ENCODE measurements at regions not wholly inside any gene's neighbourhood (a gene's known extent, or its start where the extent isn't known, plus 50 kb on each side); places are given as distances from the start of the nearest gene placed in this dataset.

DNA sequence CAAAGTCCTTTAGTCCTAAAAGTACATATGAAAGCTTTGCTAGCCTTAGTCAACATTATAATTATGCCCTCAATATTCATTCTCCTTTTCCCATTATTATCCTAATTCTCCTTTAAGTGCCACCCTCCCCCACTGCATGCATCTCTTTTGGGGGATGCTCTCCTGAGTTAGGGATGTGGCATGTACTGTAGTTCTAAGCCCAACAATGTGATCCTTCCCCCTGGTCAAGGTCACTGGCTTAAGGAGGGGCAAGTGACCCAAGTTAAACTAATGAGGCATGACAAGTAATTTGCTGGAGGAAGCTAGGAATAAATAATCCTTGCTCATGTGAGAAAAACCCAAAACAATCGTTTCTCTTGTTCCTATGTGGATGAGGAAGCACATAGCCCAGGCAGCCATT lies 343.9 kb upstream of the SUCLG2 start:
- no peaks in the 10 kb centered on the region for H3K9me3 Mint-ChIP-seq (ENCODE audit: unreplicated experiment)
- DNase-seq, result no peak
- H3K36me3 Mint-ChIP-seq (ENCODE audit: unreplicated experiment), result no peaks in the 10 kb centered on the region
- no peak overlapping the region for H3K4me3 Mint-ChIP-seq (ENCODE audit: unreplicated experiment)
- TF ChIP-seq, protein P1, sequence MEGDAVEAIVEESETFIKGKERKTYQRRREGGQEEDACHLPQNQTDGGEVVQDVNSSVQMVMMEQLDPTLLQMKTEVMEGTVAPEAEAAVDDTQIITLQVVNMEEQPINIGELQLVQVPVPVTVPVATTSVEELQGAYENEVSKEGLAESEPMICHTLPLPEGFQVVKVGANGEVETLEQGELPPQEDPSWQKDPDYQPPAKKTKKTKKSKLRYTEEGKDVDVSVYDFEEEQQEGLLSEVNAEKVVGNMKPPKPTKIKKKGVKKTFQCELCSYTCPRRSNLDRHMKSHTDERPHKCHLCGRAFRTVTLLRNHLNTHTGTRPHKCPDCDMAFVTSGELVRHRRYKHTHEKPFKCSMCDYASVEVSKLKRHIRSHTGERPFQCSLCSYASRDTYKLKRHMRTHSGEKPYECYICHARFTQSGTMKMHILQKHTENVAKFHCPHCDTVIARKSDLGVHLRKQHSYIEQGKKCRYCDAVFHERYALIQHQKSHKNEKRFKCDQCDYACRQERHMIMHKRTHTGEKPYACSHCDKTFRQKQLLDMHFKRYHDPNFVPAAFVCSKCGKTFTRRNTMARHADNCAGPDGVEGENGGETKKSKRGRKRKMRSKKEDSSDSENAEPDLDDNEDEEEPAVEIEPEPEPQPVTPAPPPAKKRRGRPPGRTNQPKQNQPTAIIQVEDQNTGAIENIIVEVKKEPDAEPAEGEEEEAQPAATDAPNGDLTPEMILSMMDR (IDR thresholded peaks at IDR 0.05; ENCODE audit: partially characterized antibody, unreplicated experiment), result no peak
- H3K4me1 Mint-ChIP-seq (ENCODE audit: low read depth, unreplicated experiment), result no peaks in the 10 kb centered on the region
- no peak overlapping the region for H3K27ac Mint-ChIP-seq (ENCODE audit: unreplicated experiment)
- H3K27me3 Mint-ChIP-seq (ENCODE audit: unreplicated experiment), result no peaks in the 10 kb centered on the region

DNA sequence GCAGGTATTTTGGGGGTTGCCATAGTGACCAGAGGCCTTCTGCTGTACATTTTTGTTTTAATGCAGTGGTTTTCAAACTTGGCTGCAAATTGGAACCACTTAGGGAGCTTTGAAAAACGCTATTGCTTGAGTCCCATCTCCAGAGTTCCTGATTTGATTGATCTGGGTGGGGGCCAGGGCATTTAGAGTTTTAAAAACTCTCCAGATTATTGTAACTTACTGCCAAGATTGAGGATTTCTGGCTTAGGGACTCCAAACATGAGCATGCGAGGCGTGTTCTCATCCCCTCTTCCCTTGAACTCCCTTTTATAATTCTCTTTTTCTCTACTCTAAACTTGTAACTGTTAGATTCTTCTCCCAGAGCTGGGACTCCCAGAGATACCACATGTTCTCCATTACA lies 340.8 kb upstream of the SUCLG2 start:
- Mint-ChIP-seq H3K4me3 (ENCODE audit: unreplicated experiment) (no peak overlapping the region), H3K4me1 (ENCODE audit: low read depth, unreplicated experiment) (no peaks in the 10 kb centered on the region), H3K9me3 (ENCODE audit: unreplicated experiment) (no peaks in the 10 kb centered on the region), H3K27me3 (ENCODE audit: unreplicated experiment) (no peaks in the 10 kb centered on the region), H3K36me3 (ENCODE audit: unreplicated experiment) (no peaks in the 10 kb centered on the region), H3K27ac (ENCODE audit: unreplicated experiment) (no peak overlapping the region)
- TF ChIP-seq, protein P1 (IDR thresholded peaks at IDR 0.05; ENCODE audit: partially characterized antibody, unreplicated experiment), result no peak
- no peak for DNase-seq

DNA sequence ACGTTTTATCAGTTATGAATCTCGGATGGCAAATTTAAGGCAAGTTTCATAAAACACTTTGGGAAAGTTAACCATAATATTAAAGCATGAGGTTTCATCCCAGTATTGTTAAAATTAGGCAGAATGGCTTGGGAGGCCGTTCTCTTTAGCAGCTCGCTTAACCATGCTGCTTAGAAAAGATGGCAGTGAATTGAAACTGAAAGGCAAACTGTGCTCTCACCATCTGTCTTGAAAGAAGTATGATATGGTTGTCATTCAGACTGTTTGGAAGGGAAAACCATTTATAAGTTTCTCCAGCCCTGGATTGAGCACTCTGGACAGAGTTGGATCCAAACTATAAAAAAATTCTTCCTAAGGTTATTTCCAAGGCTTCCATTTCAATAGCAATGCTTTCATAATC lies 332.3 kb upstream of the SUCLG2 start:
- TF ChIP-seq, protein P1 (IDR thresholded peaks at IDR 0.05; ENCODE audit: partially characterized antibody, unreplicated experiment), result no peak
- H3K27ac Mint-ChIP-seq (ENCODE audit: unreplicated experiment), result no peak overlapping the region
- no peaks in the 10 kb centered on the region for H3K9me3 Mint-ChIP-seq (ENCODE audit: unreplicated experiment)
- H3K4me3 Mint-ChIP-seq (ENCODE audit: unreplicated experiment), result no peak overlapping the region
- DNase-seq, result no peak
- H3K4me1 Mint-ChIP-seq (ENCODE audit: low read depth, unreplicated experiment), result no peaks in the 10 kb centered on the region
- H3K36me3 Mint-ChIP-seq (ENCODE audit: unreplicated experiment), result no peaks in the 10 kb centered on the region
- no peaks in the 10 kb centered on the region for H3K27me3 Mint-ChIP-seq (ENCODE audit: unreplicated experiment)

DNA sequence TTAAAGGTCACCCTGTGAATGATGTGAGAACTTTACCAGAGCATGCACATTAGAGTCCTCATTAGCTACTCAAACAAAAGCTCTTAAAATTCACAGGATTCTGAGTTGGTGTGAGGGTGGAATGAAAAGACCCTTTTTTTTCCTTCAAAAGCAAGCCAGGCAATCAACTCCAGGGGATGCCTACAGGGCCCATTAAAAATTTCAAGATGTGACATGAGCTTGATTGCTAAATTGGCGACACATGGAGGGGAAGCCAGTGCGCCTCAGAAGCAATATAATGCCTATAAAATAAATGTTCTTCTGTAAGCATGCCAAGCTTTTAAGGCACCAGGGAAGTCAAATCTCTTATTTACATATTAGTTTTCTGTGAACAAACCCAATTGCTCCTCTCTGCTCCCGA lies 328.8 kb upstream of the SUCLG2 start:
- no peaks in the 10 kb centered on the region for H3K9me3 Mint-ChIP-seq (ENCODE audit: unreplicated experiment)
- no peak overlapping the region for H3K4me3 Mint-ChIP-seq (ENCODE audit: unreplicated experiment)
- no peak for DNase-seq
- H3K4me1 Mint-ChIP-seq (ENCODE audit: low read depth, unreplicated experiment), result no peaks in the 10 kb centered on the region
- TF ChIP-seq, protein P1 (IDR thresholded peaks at IDR 0.05; ENCODE audit: partially characterized antibody, unreplicated experiment), result no peak
- no peak overlapping the region for H3K27ac Mint-ChIP-seq (ENCODE audit: unreplicated experiment)
- no peaks in the 10 kb centered on the region for H3K27me3 Mint-ChIP-seq (ENCODE audit: unreplicated experiment)
- H3K36me3 Mint-ChIP-seq (ENCODE audit: unreplicated experiment), result no peaks in the 10 kb centered on the region

DNA sequence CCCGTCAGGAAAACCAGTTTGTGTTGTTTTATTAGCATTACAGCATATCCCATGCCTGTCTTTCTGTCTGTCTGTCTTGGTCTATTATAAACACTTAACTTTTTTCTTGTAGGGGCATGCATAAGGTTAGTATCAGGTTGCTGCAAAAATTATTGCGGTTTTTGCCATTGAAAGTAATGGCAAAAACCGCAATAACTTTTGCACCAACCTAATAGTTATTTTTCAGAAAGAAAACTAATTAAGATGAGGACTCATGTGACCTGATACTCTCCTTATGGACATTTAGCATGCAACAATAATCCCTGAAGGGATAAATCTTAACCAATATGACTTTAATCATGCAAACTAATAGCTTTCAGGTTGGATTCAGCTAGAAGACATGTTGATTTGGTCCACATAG lies 326.7 kb upstream of the SUCLG2 start:
- H3K9me3 Mint-ChIP-seq (ENCODE audit: unreplicated experiment), result no peaks in the 10 kb centered on the region
- H3K4me3 Mint-ChIP-seq (ENCODE audit: unreplicated experiment), result no peak overlapping the region
- no peaks in the 10 kb centered on the region for H3K36me3 Mint-ChIP-seq (ENCODE audit: unreplicated experiment)
- H3K27ac Mint-ChIP-seq (ENCODE audit: unreplicated experiment), result no peak overlapping the region
- TF ChIP-seq, protein P1 (IDR thresholded peaks at IDR 0.05; ENCODE audit: partially characterized antibody, unreplicated experiment), result no peak
- DNase-seq, result no peak
- H3K4me1 Mint-ChIP-seq (ENCODE audit: low read depth, unreplicated experiment), result no peaks in the 10 kb centered on the region
- no peaks in the 10 kb centered on the region for H3K27me3 Mint-ChIP-seq (ENCODE audit: unreplicated experiment)
